MCF 10A (cell line): ENCODE measurements at regions not wholly inside any gene's neighbourhood (a gene's known extent, or its start where the extent isn't known, plus 50 kb on each side); places are given as distances from the start of the nearest gene placed in this dataset.
A peak's percentile ranks its signal among the peaks of the same experiment; 100 is the strongest.

Experiments
- BruUV-seq: library from RNA; stranded (reverse); fragments of 400-500 nt; replicated peaks from 2 replicates; lab custom pipeline; 2021; lab: Mats Ljungman, UMichigan
- CTCF ChIA-PET: fragments of 300-600 bp; sonication (Branson Sonifier 250); formaldehyde crosslinking; extraction: SDS; loops from one replicate; lab custom pipeline; 2021; ENCODE audit warnings: antibody characterized with exemption, inconsistent platforms; lab: Yijun Ruan, JAX
- POLR2A ChIA-PET: fragments of 300-600, 350-650 bp; sonication (Branson Sonifier 250); formaldehyde crosslinking; extraction: SDS; loops from one replicate; lab custom pipeline; 2020; ENCODE audit warnings: antibody characterized with exemption, inconsistent platforms; lab: Yijun Ruan, JAX
- DNase-seq: peaks from one replicate; pipeline ENCODE4 v3.0.0-alpha.2; 2018; ENCODE audit not compliant: unreplicated experiment
- H3K27ac Mint-ChIP-seq: one replicate; pipeline ENCODE4 v1.8.0; 2022; ENCODE audit warnings: mild to moderate bottlenecking, low read depth, mixed read lengths; ENCODE audit not compliant: unreplicated experiment
- H3K27me3 Mint-ChIP-seq: one replicate; pipeline ENCODE4 v1.8.0; 2022; ENCODE audit warnings: mixed read lengths; ENCODE audit not compliant: insufficient read depth, unreplicated experiment
- H3K36me3 Mint-ChIP-seq: one replicate; pipeline ENCODE4 v1.8.0; 2022; ENCODE audit warnings: mild to moderate bottlenecking, moderate library complexity, mixed read lengths; ENCODE audit not compliant: insufficient read depth, unreplicated experiment
- H3K4me1 Mint-ChIP-seq: one replicate; pipeline ENCODE4 v1.8.0; 2022; ENCODE audit warnings: mixed read lengths; ENCODE audit not compliant: insufficient read depth, unreplicated experiment
- H3K4me3 Mint-ChIP-seq: one replicate; pipeline ENCODE4 v1.8.0; 2022; ENCODE audit warnings: mild to moderate bottlenecking, moderate library complexity, mixed read lengths; ENCODE audit not compliant: unreplicated experiment
- H3K9me3 Mint-ChIP-seq: one replicate; pipeline ENCODE4 v1.8.0; 2022; ENCODE audit warnings: mixed read lengths; ENCODE audit not compliant: unreplicated experiment
- CTCF ChIP-seq: fragments of 200-600 bp; IDR thresholded peaks from one replicate; pipeline ENCODE4 v1.8.0; 2022; ENCODE audit warnings: antibody characterized with exemption, mild to moderate bottlenecking; ENCODE audit not compliant: unreplicated experiment
- intact Hi-C: fragments of 100-400 bp; cut with micrococcal nuclease; formaldehyde crosslinking; loops from 2 replicates; pipeline ENCODE4 v1.14.1; 2022

GRCh38 chrX:98057176-98057575 is 1173.5 kb downstream of the RPA4 start:
- no peaks in the 10 kb centered on the region for H3K4me1 Mint-ChIP-seq
- POLR2A ChIA-PET: no interaction called here
- no peak for DNase-seq
- no peak overlapping the region for H3K27ac Mint-ChIP-seq
- H3K9me3 Mint-ChIP-seq: peaks cover 23% of the 10 kb centered on the region
- TF ChIP-seq CTCF: no peak
- peaks cover 28% of the 10 kb centered on the region for H3K27me3 Mint-ChIP-seq
- no TSS peak for BruUV-seq
- H3K4me3 Mint-ChIP-seq: no peak overlapping the region
- CTCF ChIA-PET: no interaction called here
- H3K36me3 Mint-ChIP-seq: no peaks in the 10 kb centered on the region
- intact Hi-C loops: no loop called here

- Mint-ChIP-seq H3K36me3 (no peaks in the 10 kb centered on the region), H3K27ac (no peak overlapping the region), H3K9me3 (no peaks in the 10 kb centered on the region), H3K4me1 (peaks cover 6% of the 10 kb centered on the region), H3K4me3 (no peak overlapping the region), H3K27me3 (peaks cover 46% of the 10 kb centered on the region)
- BruUV-seq: no TSS peak
- no peak for TF ChIP-seq CTCF
- ChIA-PET POLR2A (interaction anchor here (0.7 to 1.2 kb wide), 2 partner anchors 11 to 62 kb away, joined by 3 read pairs; no protein-coding TSS in a partner anchor), CTCF (interaction anchor here (0.5 kb wide), 1 partner anchor 175 kb away, joined by 3 read pairs; no protein-coding TSS in a partner anchor)
- no peak for DNase-seq
- intact Hi-C loops: no loop called here
Observed at GRCh38 chrX:98065151-98065550, 1181.4 kb downstream of the RPA4 start.

- TF ChIP-seq CTCF: no peak
- POLR2A ChIA-PET: no interaction called here
- H3K4me1 Mint-ChIP-seq: peaks cover 13% of the 10 kb centered on the region
- CTCF ChIA-PET: interaction anchor here (0.8 kb wide), 1 partner anchor 994 kb away, joined by 3 read pairs; no protein-coding TSS in a partner anchor
- H3K36me3 Mint-ChIP-seq: no peaks in the 10 kb centered on the region
- BruUV-seq: no TSS peak
- H3K27ac Mint-ChIP-seq: peak overlapping the region; percentile 49
- DNase-seq: peak; percentile 24
- H3K27me3 Mint-ChIP-seq: peaks cover 71% of the 10 kb centered on the region
- H3K4me3 Mint-ChIP-seq: no peak overlapping the region
- intact Hi-C loops: no loop called here
- no peaks in the 10 kb centered on the region for H3K9me3 Mint-ChIP-seq
Observed at GRCh38 chrX:98067611-98068010, 1183.9 kb downstream of the RPA4 start.

GRCh38 chrX:98068024-98068580 is 1184.4 kb downstream of the RPA4 start:
- Mint-ChIP-seq H3K4me1 (peaks cover 13% of the 10 kb centered on the region), H3K9me3 (no peaks in the 10 kb centered on the region), H3K4me3 (no peak overlapping the region), H3K36me3 (no peaks in the 10 kb centered on the region), H3K27me3 (peaks cover 75% of the 10 kb centered on the region), H3K27ac (peak overlapping the region; percentile 49)
- no peak for TF ChIP-seq CTCF
- DNase-seq: no peak
- CTCF ChIA-PET: interaction anchor here (0.8 kb wide), 1 partner anchor 994 kb away, joined by 3 read pairs; no protein-coding TSS in a partner anchor
- no TSS peak for BruUV-seq
- intact Hi-C loops: no loop called here
- POLR2A ChIA-PET: no interaction called here
